ENCODE measurements at regions not wholly inside any gene's neighbourhood (a gene's known extent, or its start where the extent isn't known, plus 50 kb on each side); places are given as distances from the start of the nearest gene placed in this dataset.

- DNase-seq = no peak
Measured at GRCh38 chr14:26199590-26200370, 398.1 kb downstream of the NOVA1 start.

DNA sequence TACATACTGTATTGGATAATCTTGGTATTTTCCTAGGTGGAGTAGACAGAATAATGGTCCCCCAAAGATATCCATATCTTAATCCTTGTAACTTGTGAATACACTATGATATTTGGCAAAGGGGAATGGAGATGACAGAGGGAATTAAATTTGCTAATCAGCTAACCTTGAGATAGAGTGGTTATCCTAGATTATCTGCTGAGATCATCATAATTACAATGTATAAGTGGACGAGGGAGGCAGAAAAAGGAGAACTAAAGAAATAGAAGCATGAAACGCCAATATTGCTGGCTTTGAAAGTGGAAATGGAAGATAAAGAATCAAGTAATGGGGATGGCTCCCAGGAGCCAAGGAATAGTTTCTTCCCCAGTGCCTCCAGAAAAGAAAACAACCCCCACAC, 398.7 kb downstream of the NOVA1 start:
- no peak for DNase-seq

DNA sequence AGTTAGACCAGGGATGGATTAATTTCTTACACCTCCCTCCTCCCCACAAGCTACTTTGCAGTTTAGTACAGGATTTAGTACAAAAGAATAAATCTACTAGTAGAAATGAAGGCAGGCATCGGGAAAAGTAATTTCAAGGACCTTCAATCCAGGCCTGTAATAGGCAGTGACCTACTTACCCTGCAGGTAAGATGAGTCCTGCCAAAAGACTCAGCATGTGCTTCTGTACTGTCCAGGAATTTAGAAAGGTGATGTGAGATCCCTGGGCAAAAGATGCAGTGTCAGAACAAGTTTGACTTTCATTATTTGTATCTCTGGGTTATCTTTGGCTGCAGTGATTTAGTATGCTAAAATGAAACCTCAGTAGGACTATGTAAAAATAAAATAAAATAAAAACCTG, 403.0 kb downstream of the NOVA1 start:
- no peak for DNase-seq

DNA sequence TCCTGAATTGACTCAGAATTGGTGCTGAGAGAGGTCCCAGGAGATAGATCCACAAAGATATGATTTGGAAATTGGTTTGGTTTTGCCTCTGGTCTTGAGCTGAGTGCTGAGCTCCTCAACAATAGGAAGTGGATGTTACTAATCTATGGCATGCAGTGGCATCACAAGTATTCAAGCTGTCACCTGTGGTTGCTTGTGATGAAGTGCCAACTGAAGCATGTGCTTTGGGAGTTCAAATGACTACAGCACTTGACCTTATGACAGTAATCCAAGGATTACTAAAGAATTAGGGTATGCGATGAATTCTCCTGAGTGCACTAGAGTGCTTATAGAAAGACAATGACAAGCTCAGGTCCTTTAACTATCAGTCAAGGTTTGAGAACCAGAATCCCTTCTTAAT, 406.2 kb downstream of the NOVA1 start:
- no peak for DNase-seq

- no peak for DNase-seq
Measured at GRCh38 chr14:26191123-26191522, 406.7 kb downstream of the NOVA1 start.

DNA sequence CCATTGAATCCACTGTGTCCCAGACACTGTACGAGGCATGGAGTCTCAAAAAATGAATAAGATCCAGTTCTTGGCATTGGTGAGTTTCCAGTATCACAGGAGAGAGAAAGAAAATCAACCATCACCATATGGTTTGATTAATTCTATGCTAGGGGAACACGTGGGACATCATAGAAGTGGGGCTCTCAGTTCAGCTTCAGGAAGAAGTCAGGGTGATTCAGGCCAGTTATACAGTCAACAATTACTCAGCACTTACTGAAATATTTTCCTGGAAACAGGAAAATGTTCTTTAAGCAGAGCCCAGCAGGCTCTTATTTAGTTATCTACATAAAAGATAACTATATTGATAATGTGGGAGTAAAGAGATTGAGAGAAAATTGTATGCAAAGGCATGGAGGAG, 407.2 kb downstream of the NOVA1 start:
- no peak for DNase-seq

DNA sequence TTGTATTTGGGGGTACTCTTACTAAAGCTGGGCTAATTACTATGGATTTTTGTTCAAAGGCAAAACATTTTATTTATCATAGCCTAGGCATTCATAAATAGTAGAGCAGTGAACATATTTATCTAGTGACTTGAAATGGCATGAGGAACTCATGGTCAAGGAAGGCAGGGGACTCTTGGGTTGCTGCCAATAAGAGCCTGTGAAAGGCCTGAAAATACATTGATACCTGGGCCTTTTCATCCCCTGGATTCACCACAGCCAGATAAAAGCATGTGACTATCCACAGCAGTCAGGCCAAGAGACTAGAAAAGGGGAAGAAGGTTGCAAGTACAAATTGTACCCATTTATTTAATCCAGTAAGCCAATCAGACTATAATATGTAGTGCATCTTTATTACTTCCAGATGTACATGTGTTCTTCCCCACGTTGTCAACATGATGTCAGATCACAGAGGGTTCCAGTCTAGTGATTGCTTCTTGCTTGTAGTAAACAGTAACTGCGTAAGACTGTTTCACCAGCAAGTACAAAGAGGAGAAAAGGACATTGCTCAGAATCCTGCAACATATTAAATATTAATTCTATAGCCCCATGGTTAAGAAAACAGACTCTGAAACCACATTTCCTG, 409.7 kb downstream of the NOVA1 start:
- DNase-seq = no peak

GRCh38 chr14:26180221-26180620, 417.6 kb downstream of the NOVA1 start:
- no peak for DNase-seq

DNA sequence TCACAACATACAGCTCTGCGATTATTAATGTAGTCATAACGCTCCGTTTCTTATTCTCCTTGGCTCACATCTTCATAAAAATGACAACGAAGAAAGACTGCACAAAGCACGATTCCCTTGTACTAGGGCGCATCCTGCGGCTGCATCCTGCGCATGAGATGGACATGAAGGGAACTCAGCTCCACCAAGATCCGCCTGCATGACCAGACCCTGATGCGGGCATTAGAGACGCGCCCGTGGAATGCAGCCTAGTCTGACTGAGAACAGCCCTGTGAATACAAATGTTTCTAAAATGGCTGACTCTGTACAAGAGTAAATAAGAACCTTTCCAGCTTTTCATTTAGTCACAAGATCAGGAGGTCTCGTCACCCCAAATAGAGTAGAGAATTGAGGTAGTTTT, 422.2 kb downstream of the NOVA1 start:
- no peak for DNase-seq

GRCh38 chr14:26174395-26174794, 423.4 kb downstream of the NOVA1 start:
- DNase-seq = no peak

GRCh38 chr14:26173581-26174110, 424.2 kb downstream of the NOVA1 start:
- DNase-seq = no peak

DNA sequence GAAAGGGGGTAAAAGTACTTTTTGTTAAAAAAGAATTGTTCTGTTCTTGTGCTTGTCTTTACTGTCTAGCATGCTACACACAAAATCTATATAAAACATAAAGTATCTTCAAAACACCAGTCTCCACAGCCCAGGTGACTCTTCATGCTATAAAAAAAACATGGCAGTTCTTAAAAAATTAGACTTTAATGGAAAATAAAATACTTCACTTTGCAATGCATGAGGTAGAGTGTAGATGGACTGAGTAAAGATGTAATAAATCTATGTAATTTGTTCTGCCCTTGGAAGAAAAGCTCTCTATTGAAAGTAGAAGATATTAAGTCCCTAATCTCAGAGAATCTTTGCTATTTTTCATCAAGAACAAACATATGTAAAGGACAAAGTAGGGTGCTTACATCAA, 425.4 kb downstream of the NOVA1 start:
- DNase-seq = no peak

DNA sequence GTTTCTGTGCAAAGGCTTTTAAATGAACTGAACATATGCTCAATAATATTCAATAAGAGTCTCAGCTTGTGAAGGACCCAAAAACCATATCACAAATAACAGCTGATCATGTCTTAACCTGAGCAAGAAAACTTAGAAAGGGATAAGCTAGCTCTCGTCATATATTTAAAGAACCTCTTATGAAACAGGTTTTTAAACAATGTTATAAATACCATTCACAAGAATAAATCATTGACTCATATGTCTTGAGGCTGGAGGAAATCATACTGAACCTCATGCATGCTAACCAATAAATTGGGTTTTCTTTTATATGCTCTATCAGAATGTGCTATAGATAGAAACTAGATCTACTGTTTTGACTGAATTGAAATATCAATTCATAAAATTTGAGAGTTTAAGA, 426.9 kb downstream of the NOVA1 start:
- no peak for DNase-seq

GRCh38 chr14:26163761-26164160, 434.1 kb downstream of the NOVA1 start:
- no peak for DNase-seq

- no peak for DNase-seq
Measured at GRCh38 chr14:26157517-26157916, 440.3 kb downstream of the NOVA1 start.

- no peak for DNase-seq
Measured at GRCh38 chr14:26143057-26143456, 454.8 kb downstream of the NOVA1 start.

GRCh38 chr14:26138764-26139445, 458.9 kb downstream of the NOVA1 start:
- DNase-seq = no peak

DNA sequence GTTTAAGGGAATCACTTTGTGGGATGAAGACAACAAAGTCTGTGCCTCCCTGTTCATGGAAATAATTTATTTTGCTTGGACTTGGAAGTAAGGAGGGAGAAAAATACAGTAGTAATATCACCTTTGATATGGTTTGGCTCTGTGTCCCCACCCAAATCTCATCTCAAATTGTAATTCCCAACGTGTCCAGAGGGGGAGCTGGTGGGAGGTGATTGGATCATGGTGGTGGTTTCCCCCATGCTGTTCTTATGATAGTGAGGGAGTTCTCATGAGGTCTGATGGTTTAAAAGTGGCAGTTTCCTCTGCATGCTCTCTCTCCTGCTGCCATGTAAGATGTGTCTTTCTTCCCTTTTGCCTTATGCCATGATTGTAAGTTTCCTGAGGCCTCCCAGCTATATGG, 460.7 kb downstream of the NOVA1 start:
- peak; percentile 4 for DNase-seq

GRCh38 chr14:26132061-26132645, 465.7 kb downstream of the NOVA1 start:
- no peak for DNase-seq

GRCh38 chr14:26130690-26131089, 467.1 kb downstream of the NOVA1 start:
- DNase-seq = no peak

- DNase-seq = no peak
Measured at GRCh38 chr14:26128931-26129671, 468.7 kb downstream of the NOVA1 start.

GRCh38 chr14:26124896-26125438, 472.9 kb downstream of the NOVA1 start:
- no peak for DNase-seq

DNA sequence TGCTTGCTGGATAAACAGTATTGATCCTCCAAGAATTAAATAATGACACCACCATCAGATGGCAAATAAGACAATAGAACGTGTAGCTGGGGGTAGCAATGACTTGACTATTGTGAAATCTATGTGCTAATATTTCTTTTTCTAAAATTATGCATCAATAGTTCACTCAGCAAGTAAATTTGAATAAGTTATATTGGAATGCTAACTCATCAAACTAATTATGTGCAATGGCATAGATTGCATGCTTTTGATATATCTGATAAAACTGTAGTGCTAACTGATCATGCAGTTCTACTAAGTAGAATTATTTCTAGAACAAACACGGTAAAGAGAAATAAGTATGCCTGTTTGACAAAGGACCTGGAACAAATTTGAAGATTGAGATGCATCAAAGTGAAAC, 474.4 kb downstream of the NOVA1 start:
- no peak for DNase-seq

Measured in activated CD4-positive, alpha-beta T cell treated with anti-CD3 and anti-CD28 coated beads for 48 hours (primary cell).